Osteoblast (primary cell): ENCODE measurements at regions not wholly inside any gene's neighbourhood (a gene's known extent, or its start where the extent isn't known, plus 50 kb on each side); places are given as distances from the start of the nearest gene placed in this dataset.

Experiments used
- DNase-seq: peaks from one replicate; pipeline ENCODE4 v3.0.0; 2011; ENCODE audit warnings: low spot score, mixed read lengths; ENCODE audit not compliant: insufficient read length; ENCODE audit errors: missing footprints
- H2AFZ ChIP-seq: 2 replicates; pipeline ENCODE4 v1.6.0; 2011; ENCODE audit warnings: mild to moderate bottlenecking, low read length
- H3K27ac ChIP-seq: 2 replicates; pipeline ENCODE4 v1.5.1; 2011; ENCODE audit warnings: mild to moderate bottlenecking, low read depth, low read length, moderate library complexity
- H3K27me3 ChIP-seq: 2 replicates; pipeline ENCODE4 v1.6.0; 2012; ENCODE audit warnings: mild to moderate bottlenecking, control low read depth, inconsistent platforms, low read length, moderate library complexity; ENCODE audit not compliant: insufficient read depth
- H3K36me3 ChIP-seq: 2 replicates; pipeline ENCODE4 v1.5.1; 2011; ENCODE audit warnings: mild to moderate bottlenecking, low read length, control low read depth, moderate library complexity; ENCODE audit not compliant: insufficient read depth
- H3K4me1 ChIP-seq: 2 replicates; pipeline ENCODE4 v1.5.1; 2011; ENCODE audit warnings: mild to moderate bottlenecking, low read length, control low read depth, moderate library complexity; ENCODE audit not compliant: insufficient read depth
- H3K4me2 ChIP-seq: 2 replicates; pipeline ENCODE4 v1.6.0; 2011; ENCODE audit warnings: mild to moderate bottlenecking, low read length; ENCODE audit not compliant: insufficient read depth
- H3K4me3 ChIP-seq: fragments of 200-600 bp; sonication (generic); 3 replicates; pipeline ENCODE4 v1.5.1; 2012; ENCODE audit warnings: mild to moderate bottlenecking, low read length, inconsistent platforms; ENCODE audit not compliant: insufficient read depth
- H3K79me2 ChIP-seq: 2 replicates; pipeline ENCODE4 v1.6.0; 2012; ENCODE audit warnings: mild to moderate bottlenecking, low read length, control low read depth, inconsistent platforms; ENCODE audit not compliant: insufficient read depth
- H3K9me3 ChIP-seq: 2 replicates; pipeline ENCODE4 v1.5.1; 2011; ENCODE audit warnings: low read depth, low read length, control low read depth
- H4K20me1 ChIP-seq: 2 replicates; pipeline ENCODE4 v1.6.0; 2012; ENCODE audit warnings: mild to moderate bottlenecking, low read length, control low read depth; ENCODE audit not compliant: insufficient read depth
- TF ChIP-seq, protein P1 (sequence below): IDR thresholded peaks from 2 replicates; pipeline ENCODE4 v1.5.1; 2011; ENCODE audit warnings: mild to moderate bottlenecking, low read depth, low read length, moderate library complexity; ENCODE audit errors: extremely low read depth

DNA sequence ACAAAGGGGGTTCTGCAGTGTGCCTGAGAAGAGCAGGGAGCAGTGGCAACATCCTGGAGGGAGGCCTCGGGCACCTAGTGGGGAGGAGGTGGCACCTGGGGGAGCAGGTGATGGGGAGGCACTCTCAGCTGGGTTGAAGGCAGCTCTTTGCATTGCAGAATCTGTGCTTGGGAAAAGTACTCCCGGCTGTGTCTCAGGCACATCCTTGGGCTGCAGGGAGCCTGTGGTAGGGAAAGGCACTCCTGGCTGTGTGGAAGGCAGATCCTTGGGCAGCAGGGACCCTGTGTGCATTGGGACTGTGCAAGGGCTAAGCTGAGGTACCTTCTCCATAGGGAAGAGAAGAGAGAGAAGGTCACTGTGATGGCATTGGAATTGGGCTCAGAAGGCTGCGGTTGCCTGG is 52.8 kb upstream of the ANTXRL start:
- Histone ChIP-seq H3K79me2 (no peaks in the 10 kb centered on the region), H3K4me3 (no peak overlapping the region), H3K9me3 (no peaks in the 10 kb centered on the region), H4K20me1 (no peaks in the 10 kb centered on the region), H3K27ac (no peak overlapping the region), H3K27me3 (no peaks in the 10 kb centered on the region), H2AFZ (no peak overlapping the region), H3K4me1 (no peaks in the 10 kb centered on the region), H3K36me3 (no peaks in the 10 kb centered on the region), H3K4me2 (no peak overlapping the region)
- no peak for DNase-seq
- TF ChIP-seq, protein P1, sequence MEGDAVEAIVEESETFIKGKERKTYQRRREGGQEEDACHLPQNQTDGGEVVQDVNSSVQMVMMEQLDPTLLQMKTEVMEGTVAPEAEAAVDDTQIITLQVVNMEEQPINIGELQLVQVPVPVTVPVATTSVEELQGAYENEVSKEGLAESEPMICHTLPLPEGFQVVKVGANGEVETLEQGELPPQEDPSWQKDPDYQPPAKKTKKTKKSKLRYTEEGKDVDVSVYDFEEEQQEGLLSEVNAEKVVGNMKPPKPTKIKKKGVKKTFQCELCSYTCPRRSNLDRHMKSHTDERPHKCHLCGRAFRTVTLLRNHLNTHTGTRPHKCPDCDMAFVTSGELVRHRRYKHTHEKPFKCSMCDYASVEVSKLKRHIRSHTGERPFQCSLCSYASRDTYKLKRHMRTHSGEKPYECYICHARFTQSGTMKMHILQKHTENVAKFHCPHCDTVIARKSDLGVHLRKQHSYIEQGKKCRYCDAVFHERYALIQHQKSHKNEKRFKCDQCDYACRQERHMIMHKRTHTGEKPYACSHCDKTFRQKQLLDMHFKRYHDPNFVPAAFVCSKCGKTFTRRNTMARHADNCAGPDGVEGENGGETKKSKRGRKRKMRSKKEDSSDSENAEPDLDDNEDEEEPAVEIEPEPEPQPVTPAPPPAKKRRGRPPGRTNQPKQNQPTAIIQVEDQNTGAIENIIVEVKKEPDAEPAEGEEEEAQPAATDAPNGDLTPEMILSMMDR = no peak

DNA sequence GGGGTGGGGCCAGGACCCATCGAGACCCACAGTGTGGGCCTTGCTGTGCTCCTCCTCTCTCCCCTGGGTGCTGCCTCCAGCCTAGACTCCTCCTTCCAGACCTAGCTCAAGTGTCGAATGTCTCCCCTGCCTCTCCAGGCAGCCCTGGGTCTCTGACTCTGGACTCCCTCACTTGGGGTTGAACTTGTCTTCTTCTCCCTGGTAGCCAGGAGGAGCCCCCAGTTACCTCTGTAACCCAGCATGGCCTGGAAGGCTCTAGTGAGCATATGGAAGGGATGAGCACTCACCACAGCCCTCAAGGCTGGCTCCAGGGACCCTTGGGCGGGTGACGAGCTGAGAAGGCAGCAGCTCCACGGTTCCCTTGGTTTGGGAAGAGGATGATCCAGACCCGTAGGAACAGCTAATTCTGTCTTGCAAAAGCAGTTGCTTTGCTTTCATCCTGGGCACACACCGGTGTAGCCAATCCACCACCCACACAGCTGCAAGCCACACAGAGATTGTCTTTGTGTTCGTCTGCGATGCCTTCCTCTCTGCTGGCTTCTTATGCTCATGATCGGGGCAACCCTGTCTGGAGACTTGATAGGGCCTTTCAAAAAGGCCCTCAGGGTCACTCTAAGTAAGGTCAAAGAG is 52.3 kb upstream of the ANTXRL start:
- TF ChIP-seq, protein P1 = no peak
- H3K9me3 ChIP-seq = no peaks in the 10 kb centered on the region
- no peak overlapping the region for H3K4me2 ChIP-seq
- H3K36me3 ChIP-seq = no peaks in the 10 kb centered on the region
- DNase-seq = no peak
- H3K79me2 ChIP-seq = no peaks in the 10 kb centered on the region
- no peak overlapping the region for H3K4me3 ChIP-seq
- H4K20me1 ChIP-seq = no peaks in the 10 kb centered on the region
- H3K27ac ChIP-seq = no peak overlapping the region
- no peaks in the 10 kb centered on the region for H3K27me3 ChIP-seq
- H2AFZ ChIP-seq = no peak overlapping the region
- H3K4me1 ChIP-seq = no peaks in the 10 kb centered on the region

DNA sequence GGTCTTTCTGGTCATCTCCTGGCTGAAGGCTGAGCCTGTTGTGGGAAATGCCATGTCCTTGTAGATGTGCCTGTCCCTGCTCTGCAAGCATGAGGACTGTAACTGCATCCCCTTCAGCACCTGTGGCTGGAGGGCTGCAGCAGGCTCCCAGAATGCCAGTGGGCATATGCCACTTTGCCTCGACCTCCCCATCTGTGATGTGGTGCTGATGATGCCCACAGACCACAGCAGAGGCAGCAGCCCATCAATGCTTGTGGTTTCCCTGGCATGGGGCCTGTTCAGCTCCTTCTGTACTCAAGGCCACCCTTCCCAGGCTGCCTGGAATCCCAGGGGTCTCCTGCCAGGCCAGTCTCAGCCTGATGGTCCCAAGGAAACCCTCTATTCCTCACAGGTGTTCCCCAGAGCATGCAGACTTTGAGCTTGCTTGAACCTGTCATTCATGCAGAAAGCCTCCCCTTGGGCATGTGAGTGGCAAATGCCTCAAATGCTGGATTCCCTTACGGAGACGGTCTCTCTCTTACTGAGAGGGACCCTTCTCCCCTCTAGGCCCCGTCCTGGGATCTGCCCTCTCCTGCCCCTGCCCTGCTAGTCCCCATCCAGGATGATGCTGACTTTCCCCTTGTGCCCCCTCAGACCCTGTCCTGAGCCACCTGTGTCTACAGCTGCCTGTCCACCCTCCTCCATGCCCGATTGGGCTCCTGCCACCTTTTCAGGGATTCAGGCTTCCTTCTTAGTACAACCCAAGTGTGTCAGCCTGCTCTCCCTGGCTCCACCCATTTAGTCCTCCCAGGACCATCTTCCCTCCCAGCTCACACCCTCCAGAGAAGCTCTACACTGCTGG is 50.9 kb upstream of the ANTXRL start:
- DNase-seq = no peak

DNA sequence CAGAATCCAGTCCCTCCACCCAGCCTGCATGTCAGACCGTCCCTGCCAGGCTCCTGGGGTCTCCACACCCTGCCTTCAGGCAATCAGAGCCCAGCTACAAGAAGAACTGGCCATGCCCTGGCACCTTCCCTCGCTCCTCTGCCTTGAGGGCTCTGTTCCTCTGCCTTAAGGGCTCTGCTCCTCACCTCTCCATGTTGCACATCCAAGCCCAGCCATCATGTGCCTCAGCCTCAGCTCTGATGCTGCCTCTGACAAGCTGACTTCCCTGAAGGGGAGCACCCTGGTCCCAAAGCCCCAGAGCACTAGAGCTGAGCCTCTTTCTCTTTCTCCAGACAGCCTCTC is 50.3 kb upstream of the ANTXRL start:
- Histone ChIP-seq H3K79me2 (no peaks in the 10 kb centered on the region), H3K9me3 (no peaks in the 10 kb centered on the region), H3K4me2 (no peak overlapping the region), H3K27me3 (peaks cover 6% of the 10 kb centered on the region), H3K4me3 (no peak overlapping the region), H4K20me1 (no peaks in the 10 kb centered on the region), H3K27ac (no peak overlapping the region), H3K36me3 (no peaks in the 10 kb centered on the region), H3K4me1 (no peaks in the 10 kb centered on the region), H2AFZ (no peak overlapping the region)
- TF ChIP-seq, protein P1 = no peak
- DNase-seq = no peak

More for the DNA sequence above, 50.9 kb upstream of the ANTXRL start:
- Histone ChIP-seq H3K27ac (no peak overlapping the region), H3K4me3 (no peak overlapping the region), H3K4me2 (no peak overlapping the region), H4K20me1 (no peaks in the 10 kb centered on the region), H3K79me2 (no peaks in the 10 kb centered on the region), H3K27me3 (peaks cover 6% of the 10 kb centered on the region), H3K36me3 (no peaks in the 10 kb centered on the region), H3K9me3 (no peaks in the 10 kb centered on the region), H3K4me1 (no peaks in the 10 kb centered on the region), H2AFZ (no peak overlapping the region)
- TF ChIP-seq, protein P1 = no peak
